IMR-90 (cell line): ENCODE measurements at regions not wholly inside any gene's neighbourhood (a gene's known extent, or its start where the extent isn't known, plus 50 kb on each side); places are given as distances from the start of the nearest gene placed in this dataset.

ENCODE experiments used
- ATAC-seq: fragments of 200-7000 bp; cut with Tn5 transposase; 2 replicates; pipeline ENCODE4 v1.9.1; 2020; ENCODE audit warnings: low read depth, mild to moderate bottlenecking, moderate library complexity
- BruUV-seq: library from RNA; stranded (reverse); fragments of 400-500 nt; replicated peaks from 2 replicates; lab custom pipeline; 2021; lab: Mats Ljungman, UMichigan
- CTCF ChIA-PET: fragments of 300-600 bp; formaldehyde crosslinking; extraction: SDS; loops from one replicate; lab custom pipeline; 2021; ENCODE audit warnings: antibody characterized with exemption; lab: Yijun Ruan, JAX
- POLR2A ChIA-PET: fragments of 300-600 bp; sonication (Branson Sonifier 250); formaldehyde crosslinking; loops from one replicate; lab custom pipeline; 2022; ENCODE audit warnings: antibody characterized with exemption; ENCODE audit not compliant: unreplicated experiment; lab: Charles Lee
- DNase-seq: peaks from one replicate; pipeline ENCODE4 v3.0.0; 2013
- H2AFZ ChIP-seq: replicated peaks from 2 replicates; pipeline ENCODE3; 2013; ENCODE audit warnings: low read length, mild to moderate bottlenecking; ENCODE audit not compliant: poor library complexity
- H2AK5ac ChIP-seq: 2 replicates; pipeline ENCODE4 v1.6.1; 2013; ENCODE audit warnings: low read depth, low read length, inconsistent platforms
- H2AK9ac ChIP-seq: replicated peaks from 2 replicates; pipeline ENCODE3; 2013; ENCODE audit warnings: mild to moderate bottlenecking, low read depth, low read length, moderate library complexity; ENCODE audit not compliant: poor library complexity
- H2BK120ac ChIP-seq: 2 replicates; pipeline ENCODE4 v1.6.1; 2013; ENCODE audit warnings: low read depth, low read length, inconsistent platforms
- H2BK15ac ChIP-seq: 3 replicates; pipeline ENCODE4 v1.6.1; 2013; ENCODE audit warnings: low read depth, low read length, inconsistent platforms
- H2BK20ac ChIP-seq: 2 replicates; pipeline ENCODE4 v1.6.1; 2013; ENCODE audit warnings: low read depth, mild to moderate bottlenecking, inconsistent platforms, low read length, moderate library complexity
- H2BK5ac ChIP-seq: 2 replicates; pipeline ENCODE4 v1.6.1; 2013; ENCODE audit warnings: mild to moderate bottlenecking, low read depth, low read length, inconsistent platforms; ENCODE audit not compliant: poor library complexity, severe bottlenecking
- H3K14ac ChIP-seq: replicated peaks from 2 replicates; pipeline ENCODE4 v1.6.1; 2013; ENCODE audit warnings: low read depth, low read length, inconsistent platforms
- H3K18ac ChIP-seq: 2 replicates; pipeline ENCODE4 v1.6.1; 2013; ENCODE audit warnings: low read depth, low read length, control low read depth
- H3K23ac ChIP-seq: 2 replicates; pipeline ENCODE4 v1.6.1; 2013; ENCODE audit warnings: low read depth, low read length, inconsistent platforms
- H3K27ac ChIP-seq: 2 replicates; pipeline ENCODE4 v1.5.1; 2013; ENCODE audit warnings: mild to moderate bottlenecking, control low read depth, low read length; ENCODE audit not compliant: insufficient read depth
- H3K27me3 ChIP-seq: 2 replicates; pipeline ENCODE4 v1.6.1; 2013; ENCODE audit warnings: low read length; ENCODE audit not compliant: control insufficient read depth, insufficient read depth
- H3K36me3 ChIP-seq: 2 replicates; pipeline ENCODE4 v1.6.1; 2013; ENCODE audit warnings: low read length, mixed read lengths; ENCODE audit not compliant: control insufficient read depth, insufficient read depth
- H3K4ac ChIP-seq: 2 replicates; pipeline ENCODE4 v1.6.1; 2013; ENCODE audit warnings: low read depth, low read length, inconsistent platforms
- H3K4me1 ChIP-seq: 2 replicates; pipeline ENCODE4 v1.6.1; 2013; ENCODE audit warnings: low read length, mixed read lengths; ENCODE audit not compliant: control insufficient read depth, insufficient read depth
- H3K4me2 ChIP-seq: 2 replicates; pipeline ENCODE4 v1.6.1; 2013; ENCODE audit warnings: low read depth, mild to moderate bottlenecking, control low read depth, low read length, moderate library complexity
- H3K4me3 ChIP-seq: 2 replicates; pipeline ENCODE4 v1.5.1; 2013; ENCODE audit warnings: low read depth, mild to moderate bottlenecking, control low read depth, low read length, moderate library complexity; ENCODE audit not compliant: insufficient read depth
- H3K56ac ChIP-seq: 2 replicates; pipeline ENCODE4 v1.6.1; 2013; ENCODE audit warnings: low read length, inconsistent platforms; ENCODE audit not compliant: insufficient read depth; ENCODE audit errors: extremely low read depth
- H3K79me1 ChIP-seq, 2 experiments: 2 replicates each; pipeline ENCODE4 v1.6.1; 2013; ENCODE audit warnings: low read length in 2 of 2, inconsistent platforms in 1 of 2, low read depth in 1 of 2
- H3K9ac ChIP-seq: 2 replicates; pipeline ENCODE4 v1.6.1; 2013; ENCODE audit warnings: low read depth, low read length, control low read depth
- H3K9me1 ChIP-seq: 2 replicates; pipeline ENCODE4 v1.6.1; 2013; ENCODE audit warnings: low read length, inconsistent platforms; ENCODE audit not compliant: insufficient read depth
- H3K9me3 ChIP-seq: 2 replicates; pipeline ENCODE4 v1.6.1; 2013; ENCODE audit warnings: low read length; ENCODE audit not compliant: control insufficient read depth, insufficient read depth
- H4K20me1 ChIP-seq: 2 replicates; pipeline ENCODE4 v1.6.1; 2013; ENCODE audit warnings: low read length, inconsistent platforms; ENCODE audit not compliant: insufficient read depth
- H4K5ac ChIP-seq: 2 replicates; pipeline ENCODE4 v1.6.1; 2013; ENCODE audit warnings: mild to moderate bottlenecking, low read depth, low read length, control low read depth
- H4K8ac ChIP-seq, 2 experiments: 2 replicates each; pipeline ENCODE4 v1.6.1; 2013; ENCODE audit warnings: low read depth in 2 of 2, low read length in 2 of 2, control low read depth in 1 of 2, inconsistent platforms in 1 of 2
- H4K91ac ChIP-seq: 2 replicates; pipeline ENCODE4 v1.6.1; 2013; ENCODE audit warnings: low read depth, low read length, inconsistent platforms; ENCODE audit not compliant: insufficient read depth
- RAD21 ChIP-seq: IDR thresholded peaks from 2 replicates; pipeline ENCODE4 v1.6.1; 2012; ENCODE audit warnings: low read length, improper control_type of control experiment
- SMC3 ChIP-seq: fragments of 150-350 bp; IDR thresholded peaks from 2 replicates; pipeline ENCODE4 v1.6.1; 2016; ENCODE audit warnings: low read depth, mild to moderate bottlenecking, antibody characterized with exemption, low read length, moderate library complexity
- WGBS, 2 experiments: methylation state at CpG; one replicate each; pipeline versions ENCODE4 v1.1.5 to v1.1.7; 2013; ENCODE audit warnings: missing lambda C conversion rate in 2 of 2; ENCODE audit not compliant: insufficient read length in 1 of 2; ENCODE audit errors: extremely low coverage in 2 of 2; 5-methylcytosine and 5-hydroxymethylcytosine counted together
- dilution Hi-C: fragments of 300-500 bp; cut with HindIII; formaldehyde crosslinking; loops from one replicate; pipeline ENCODE4 v1.14.3; 2018; ENCODE audit warnings: low sequenced_read_pairs; ENCODE audit not compliant: unreplicated experiment
- in situ Hi-C: fragments of 300-500 bp; cut with MboI; formaldehyde crosslinking; loops from 3 replicates; pipeline ENCODE4 v1.14.3; 2019; ENCODE audit warnings: low sequenced_read_pairs, inconsistent platforms, mixed read lengths
- intact Hi-C: fragments of 100-400 bp; cut with micrococcal nuclease; formaldehyde crosslinking; loops from 2 replicates; pipeline ENCODE4 v1.10.0; 2022
- TF ChIP-seq, protein P1 (sequence below): fragments of 150-350 bp; IDR thresholded peaks from 2 replicates; pipeline ENCODE4 v1.6.1; 2017; ENCODE audit warnings: mild to moderate bottlenecking, antibody characterized with exemption, low read length, low read depth
- TF ChIP-seq, protein P2 (sequence below): conservative IDR thresholded peaks from 2 replicates; pipeline ENCODE4 v1.5.1; 2012; ENCODE audit warnings: mild to moderate bottlenecking, low read depth, low read length, improper control_type of control experiment

DNA sequence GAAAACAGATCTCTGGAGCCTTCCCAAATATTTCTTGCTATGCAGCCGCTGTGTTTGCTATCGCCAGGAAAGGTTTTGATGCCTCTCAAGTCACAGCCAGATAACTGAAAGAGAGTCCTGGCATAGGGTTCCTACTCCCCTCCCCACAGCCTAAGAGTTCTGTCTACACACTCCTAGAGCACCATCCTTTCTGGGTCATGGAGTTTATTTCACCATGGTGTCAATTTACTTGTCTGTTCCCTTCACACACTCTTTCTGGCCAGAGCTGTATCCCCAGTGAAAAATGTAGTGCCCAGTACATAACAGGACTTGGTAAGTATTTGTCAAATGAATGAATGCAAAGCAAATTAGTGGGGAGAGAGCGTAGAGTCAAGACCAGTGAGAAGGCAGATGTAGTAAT is 185.3 kb downstream of the HAUS1 start:
- Histone ChIP-seq H4K91ac (no peak overlapping the region), H3K9me3 (no peaks in the 10 kb centered on the region), H3K23ac (no peak overlapping the region), H3K14ac (no peak overlapping the region), H3K4me2 (no peak overlapping the region), H2BK5ac (no peak overlapping the region), H3K4me1 (no peaks in the 10 kb centered on the region), H3K27ac (no peak overlapping the region), H3K18ac (no peak overlapping the region), H2BK15ac (no peak overlapping the region), H3K36me3 (no peaks in the 10 kb centered on the region), H3K9ac (no peak overlapping the region), H3K27me3 (no peaks in the 10 kb centered on the region), H3K9me1 (no peaks in the 10 kb centered on the region), H3K4ac (no peak overlapping the region), H4K8ac (no peak overlapping the region), H4K5ac (no peak overlapping the region), H2AK9ac (no peak overlapping the region), H3K4me3 (no peak overlapping the region), H2BK120ac (no peak overlapping the region), H2AK5ac (no peak overlapping the region), H3K56ac (no peak overlapping the region), H3K79me1 (no peaks in the 10 kb centered on the region), H2AFZ (no peak overlapping the region), H4K20me1 (no peaks in the 10 kb centered on the region), H2BK20ac (no peak overlapping the region)
- dilution Hi-C loops (no loop called here), in situ Hi-C loops (loop anchor here (10.0 kb wide), 1 partner anchor 195 kb away; no protein-coding TSS in a partner anchor), intact Hi-C loops (no loop called here)
- CTCF ChIA-PET: no interaction called here
- no TSS peak for BruUV-seq
- no peak for ATAC-seq
- no peak for TF ChIP-seq RAD21
- TF ChIP-seq, protein P1, sequence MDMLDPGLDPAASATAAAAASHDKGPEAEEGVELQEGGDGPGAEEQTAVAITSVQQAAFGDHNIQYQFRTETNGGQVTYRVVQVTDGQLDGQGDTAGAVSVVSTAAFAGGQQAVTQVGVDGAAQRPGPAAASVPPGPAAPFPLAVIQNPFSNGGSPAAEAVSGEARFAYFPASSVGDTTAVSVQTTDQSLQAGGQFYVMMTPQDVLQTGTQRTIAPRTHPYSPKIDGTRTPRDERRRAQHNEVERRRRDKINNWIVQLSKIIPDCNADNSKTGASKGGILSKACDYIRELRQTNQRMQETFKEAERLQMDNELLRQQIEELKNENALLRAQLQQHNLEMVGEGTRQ: no peak
- TF ChIP-seq, protein P2, sequence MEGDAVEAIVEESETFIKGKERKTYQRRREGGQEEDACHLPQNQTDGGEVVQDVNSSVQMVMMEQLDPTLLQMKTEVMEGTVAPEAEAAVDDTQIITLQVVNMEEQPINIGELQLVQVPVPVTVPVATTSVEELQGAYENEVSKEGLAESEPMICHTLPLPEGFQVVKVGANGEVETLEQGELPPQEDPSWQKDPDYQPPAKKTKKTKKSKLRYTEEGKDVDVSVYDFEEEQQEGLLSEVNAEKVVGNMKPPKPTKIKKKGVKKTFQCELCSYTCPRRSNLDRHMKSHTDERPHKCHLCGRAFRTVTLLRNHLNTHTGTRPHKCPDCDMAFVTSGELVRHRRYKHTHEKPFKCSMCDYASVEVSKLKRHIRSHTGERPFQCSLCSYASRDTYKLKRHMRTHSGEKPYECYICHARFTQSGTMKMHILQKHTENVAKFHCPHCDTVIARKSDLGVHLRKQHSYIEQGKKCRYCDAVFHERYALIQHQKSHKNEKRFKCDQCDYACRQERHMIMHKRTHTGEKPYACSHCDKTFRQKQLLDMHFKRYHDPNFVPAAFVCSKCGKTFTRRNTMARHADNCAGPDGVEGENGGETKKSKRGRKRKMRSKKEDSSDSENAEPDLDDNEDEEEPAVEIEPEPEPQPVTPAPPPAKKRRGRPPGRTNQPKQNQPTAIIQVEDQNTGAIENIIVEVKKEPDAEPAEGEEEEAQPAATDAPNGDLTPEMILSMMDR: no peak
- TF ChIP-seq SMC3: no peak
- WGBS, 2 experiments: 90% methylated on average over 2 of the region's 3 CpGs; no CpG with 5 or more reads in 1 of the 2 experiments
- POLR2A ChIA-PET: no interaction called here
- no peak for DNase-seq
